ENCODE measurements at regions not wholly inside any gene's neighbourhood (a gene's known extent, or its start where the extent isn't known, plus 50 kb on each side); places are given as distances from the start of the nearest gene placed in this dataset.

DNA sequence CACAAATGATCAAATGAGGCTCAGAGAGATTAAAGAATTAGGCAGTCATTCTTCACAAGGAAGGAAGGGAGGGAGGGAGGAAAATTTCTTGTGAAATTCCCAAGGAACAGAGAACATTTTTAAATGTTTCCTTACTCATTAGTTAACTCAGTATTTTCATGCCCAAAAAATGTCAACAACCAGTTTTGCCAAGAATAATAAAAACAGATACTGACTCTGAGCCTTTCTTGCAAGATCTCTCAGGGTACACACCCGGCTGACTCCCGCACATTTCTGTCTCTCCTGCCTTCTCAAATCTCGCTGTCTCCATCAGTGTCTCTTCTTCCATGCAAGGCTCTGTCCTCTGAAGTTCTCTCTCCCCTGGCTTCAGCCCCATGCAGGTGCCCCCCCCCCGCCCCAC lies 265.9 kb downstream of the TJP1 start:
- TF ChIP-seq, protein P1, sequence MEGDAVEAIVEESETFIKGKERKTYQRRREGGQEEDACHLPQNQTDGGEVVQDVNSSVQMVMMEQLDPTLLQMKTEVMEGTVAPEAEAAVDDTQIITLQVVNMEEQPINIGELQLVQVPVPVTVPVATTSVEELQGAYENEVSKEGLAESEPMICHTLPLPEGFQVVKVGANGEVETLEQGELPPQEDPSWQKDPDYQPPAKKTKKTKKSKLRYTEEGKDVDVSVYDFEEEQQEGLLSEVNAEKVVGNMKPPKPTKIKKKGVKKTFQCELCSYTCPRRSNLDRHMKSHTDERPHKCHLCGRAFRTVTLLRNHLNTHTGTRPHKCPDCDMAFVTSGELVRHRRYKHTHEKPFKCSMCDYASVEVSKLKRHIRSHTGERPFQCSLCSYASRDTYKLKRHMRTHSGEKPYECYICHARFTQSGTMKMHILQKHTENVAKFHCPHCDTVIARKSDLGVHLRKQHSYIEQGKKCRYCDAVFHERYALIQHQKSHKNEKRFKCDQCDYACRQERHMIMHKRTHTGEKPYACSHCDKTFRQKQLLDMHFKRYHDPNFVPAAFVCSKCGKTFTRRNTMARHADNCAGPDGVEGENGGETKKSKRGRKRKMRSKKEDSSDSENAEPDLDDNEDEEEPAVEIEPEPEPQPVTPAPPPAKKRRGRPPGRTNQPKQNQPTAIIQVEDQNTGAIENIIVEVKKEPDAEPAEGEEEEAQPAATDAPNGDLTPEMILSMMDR (optimal IDR thresholded peaks at IDR 0.05 in 1 of 3, IDR thresholded peaks at IDR 0.05 in 1 of 3, conservative IDR thresholded peaks at IDR 0.05 in 1 of 3; ENCODE audit: extremely low read depth in 1 of 3, insufficient read depth in 2 of 3, low read length in 3 of 3), result no peak
- TF ChIP-seq EZH2 (IDR thresholded peaks at IDR 0.05; ENCODE audit: low read length), result no peak
